Right lobe of liver (tissue), 4 donors: ENCODE measurements at regions not wholly inside any gene's neighbourhood (a gene's known extent, or its start where the extent isn't known, plus 50 kb on each side); places are given as distances from the start of the nearest gene placed in this dataset.

ENCODE experiments used
- POLR2A ChIP-seq: fragments of 450-650 bp; IDR thresholded peaks from one replicate; pipeline ENCODE4 v1.6.1; 2017; ENCODE audit warnings: antibody characterized with exemption, mild to moderate bottlenecking
- TF ChIP-seq, protein P1 (sequence below), 4 donors: fragments of 200-600 bp in 3 of 4; fragments of 450-650 bp in 1 of 4; IDR thresholded peaks; one replicate each; pipeline versions ENCODE4 v1.5.1 to v1.8.0; 2016 to 2022; ENCODE audit warnings: antibody characterized with exemption in 4 of 4, mild to moderate bottlenecking in 2 of 4
- donor health status: DM: no; HTN: no; CAD: no.
- donor health status: DM: no; HTN: no; CAD: no.
- donor health status: DM: no; HTN: yes; CAD: no.

DNA sequence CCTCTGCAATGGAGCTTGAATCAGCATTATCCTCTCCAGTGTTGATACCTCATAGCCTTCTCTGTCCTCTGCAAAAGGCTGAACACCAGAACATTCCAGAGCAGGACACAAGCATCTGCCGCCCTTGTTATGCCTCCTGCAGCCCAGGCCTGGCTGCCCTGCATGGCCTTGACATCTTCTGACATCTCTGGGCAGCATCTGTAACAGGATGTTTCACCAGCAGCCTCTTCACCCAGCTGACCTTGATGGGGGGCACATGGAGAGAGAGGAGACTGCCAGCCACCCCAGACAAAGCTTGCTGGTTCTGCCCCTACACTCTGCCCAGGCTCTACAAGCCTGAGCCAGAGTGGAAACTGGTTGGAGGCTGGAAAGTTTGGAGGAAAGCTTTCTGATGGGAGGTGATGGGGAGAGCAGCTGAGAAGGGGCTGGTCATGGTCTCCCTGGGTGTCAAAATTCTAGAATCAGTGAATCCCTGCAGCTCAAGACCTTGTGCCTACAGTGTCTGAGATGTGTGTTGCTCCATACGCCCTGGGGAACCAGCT lies 145.1 kb downstream of the MRPL14 start:
- TF ChIP-seq, protein P1, sequence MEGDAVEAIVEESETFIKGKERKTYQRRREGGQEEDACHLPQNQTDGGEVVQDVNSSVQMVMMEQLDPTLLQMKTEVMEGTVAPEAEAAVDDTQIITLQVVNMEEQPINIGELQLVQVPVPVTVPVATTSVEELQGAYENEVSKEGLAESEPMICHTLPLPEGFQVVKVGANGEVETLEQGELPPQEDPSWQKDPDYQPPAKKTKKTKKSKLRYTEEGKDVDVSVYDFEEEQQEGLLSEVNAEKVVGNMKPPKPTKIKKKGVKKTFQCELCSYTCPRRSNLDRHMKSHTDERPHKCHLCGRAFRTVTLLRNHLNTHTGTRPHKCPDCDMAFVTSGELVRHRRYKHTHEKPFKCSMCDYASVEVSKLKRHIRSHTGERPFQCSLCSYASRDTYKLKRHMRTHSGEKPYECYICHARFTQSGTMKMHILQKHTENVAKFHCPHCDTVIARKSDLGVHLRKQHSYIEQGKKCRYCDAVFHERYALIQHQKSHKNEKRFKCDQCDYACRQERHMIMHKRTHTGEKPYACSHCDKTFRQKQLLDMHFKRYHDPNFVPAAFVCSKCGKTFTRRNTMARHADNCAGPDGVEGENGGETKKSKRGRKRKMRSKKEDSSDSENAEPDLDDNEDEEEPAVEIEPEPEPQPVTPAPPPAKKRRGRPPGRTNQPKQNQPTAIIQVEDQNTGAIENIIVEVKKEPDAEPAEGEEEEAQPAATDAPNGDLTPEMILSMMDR (IDR thresholded peaks at IDR 0.05): no peak
- no peak for TF ChIP-seq POLR2A
